OCI-LY3 (cell line): ENCODE measurements at regions not wholly inside any gene's neighbourhood (a gene's known extent, or its start where the extent isn't known, plus 50 kb on each side); places are given as distances from the start of the nearest gene placed in this dataset.

Experiments
- EZH2phosphoT487 ChIP-seq: fragments of 200-600 bp; shearing (Covaris generic); IDR thresholded peaks from 2 replicates; pipeline ENCODE4 v1.6.1; 2018; ENCODE audit warnings: antibody characterized with exemption, mixed run types, low read depth
- TF ChIP-seq, protein P1 (sequence below): fragments of 200-600, 300-600 bp; sonication (generic); IDR thresholded peaks from 2 replicates; pipeline ENCODE4 v1.5.1; 2014; ENCODE audit warnings: antibody characterized with exemption, low read length, low read depth

DNA sequence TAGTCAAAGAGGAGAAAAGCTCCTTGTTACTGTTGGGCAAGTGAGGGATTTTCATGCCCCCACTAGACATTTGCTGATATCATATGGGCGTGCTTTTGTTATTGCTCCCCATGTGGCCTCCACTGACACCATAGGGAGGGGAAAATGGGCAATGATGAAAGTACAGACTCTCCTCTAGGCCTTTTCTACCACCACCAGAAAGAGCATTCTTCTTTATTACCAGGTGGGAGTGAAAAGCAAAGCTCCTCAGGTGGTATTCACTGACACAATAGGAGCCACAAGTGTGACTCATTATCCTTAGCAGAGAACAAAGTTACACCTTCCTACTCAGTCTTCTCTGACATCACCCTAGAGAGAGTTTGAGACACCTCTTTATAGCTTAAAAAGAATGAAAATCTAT lies 667.1 kb downstream of the LTN1 start:
- TF ChIP-seq, protein P1, sequence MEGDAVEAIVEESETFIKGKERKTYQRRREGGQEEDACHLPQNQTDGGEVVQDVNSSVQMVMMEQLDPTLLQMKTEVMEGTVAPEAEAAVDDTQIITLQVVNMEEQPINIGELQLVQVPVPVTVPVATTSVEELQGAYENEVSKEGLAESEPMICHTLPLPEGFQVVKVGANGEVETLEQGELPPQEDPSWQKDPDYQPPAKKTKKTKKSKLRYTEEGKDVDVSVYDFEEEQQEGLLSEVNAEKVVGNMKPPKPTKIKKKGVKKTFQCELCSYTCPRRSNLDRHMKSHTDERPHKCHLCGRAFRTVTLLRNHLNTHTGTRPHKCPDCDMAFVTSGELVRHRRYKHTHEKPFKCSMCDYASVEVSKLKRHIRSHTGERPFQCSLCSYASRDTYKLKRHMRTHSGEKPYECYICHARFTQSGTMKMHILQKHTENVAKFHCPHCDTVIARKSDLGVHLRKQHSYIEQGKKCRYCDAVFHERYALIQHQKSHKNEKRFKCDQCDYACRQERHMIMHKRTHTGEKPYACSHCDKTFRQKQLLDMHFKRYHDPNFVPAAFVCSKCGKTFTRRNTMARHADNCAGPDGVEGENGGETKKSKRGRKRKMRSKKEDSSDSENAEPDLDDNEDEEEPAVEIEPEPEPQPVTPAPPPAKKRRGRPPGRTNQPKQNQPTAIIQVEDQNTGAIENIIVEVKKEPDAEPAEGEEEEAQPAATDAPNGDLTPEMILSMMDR, result no peak
- no peak for TF ChIP-seq EZH2phosphoT487
